ENCODE measurements at regions not wholly inside any gene's neighbourhood (a gene's known extent, or its start where the extent isn't known, plus 50 kb on each side); places are given as distances from the start of the nearest gene placed in this dataset.

- TF ChIP-seq ZSCAN23 (tag by site-specific recombination; IDR thresholded peaks at IDR 0.05) (no peak), ZNF121 (tag by site-specific recombination; IDR thresholded peaks at IDR 0.05) (no peak), SALL2 (tag by site-specific recombination; IDR thresholded peaks at IDR 0.05; ENCODE audit: borderline replicate concordance) (no peak), HOXA7 (CRISPR knock-in tag; IDR thresholded peaks at IDR 0.05; ENCODE audit: borderline replicate concordance) (no peak)
These were observed 147.4 kb upstream of the DMRT1 start (continued) for GRCh38 chr9:694092-694402.

GRCh38 chr9:694403-695154 is 146.9 kb upstream of the DMRT1 start:
- ChIA-PET CTCF (interaction anchor here (0.6 to 1.2 kb wide), 3 partner anchors 11 to 22 kb away, joined by 3 read pairs; no protein-coding TSS in a partner anchor), POLR2A (no interaction called here)

GRCh38 chr9:695252-695651 is 146.2 kb upstream of the DMRT1 start:
- Histone ChIP-seq H3K9me3 (ENCODE audit: control insufficient read depth, insufficient read depth, low read depth, low read length) (no peaks in the 10 kb centered on the region), H3K27ac (ENCODE audit: extremely low read depth, low read depth, low read length) (no peak overlapping the region), H3K4me1 (ENCODE audit: control insufficient read depth, insufficient read depth, low read length) (no peaks in the 10 kb centered on the region), H3K36me3 (ENCODE audit: control insufficient read depth in 2 of 2, insufficient read depth in 1 of 2, low read length in 2 of 2) (no peaks in the 10 kb centered on the region), H3K4me3 (ENCODE audit: low read depth, low read length) (no peak overlapping the region)
- TF ChIP-seq ZNF473 (tag by site-specific recombination; IDR thresholded peaks at IDR 0.05) (no peak), IKZF3 (tag by site-specific recombination; IDR thresholded peaks at IDR 0.05) (no peak), ZSCAN4 (tag by site-specific recombination; IDR thresholded peaks at IDR 0.05) (no peak), GLI2 (tag by site-specific recombination; IDR thresholded peaks at IDR 0.05; ENCODE audit: borderline replicate concordance, low read depth) (no peak), ZNF777 (tag by site-specific recombination; IDR thresholded peaks at IDR 0.05; ENCODE audit: borderline replicate concordance) (no peak), ZBTB17 (tag by site-specific recombination; IDR thresholded peaks at IDR 0.05) (no peak), HOXA7 (CRISPR knock-in tag; IDR thresholded peaks at IDR 0.05; ENCODE audit: borderline replicate concordance) (no peak), ZBTB48 (tag by site-specific recombination; IDR thresholded peaks at IDR 0.05) (no peak), GLI4 (tag by site-specific recombination; IDR thresholded peaks at IDR 0.05) (no peak), ZNF626 (tag by site-specific recombination; IDR thresholded peaks at IDR 0.05) (no peak), ZNF514 (tag by site-specific recombination; IDR thresholded peaks at IDR 0.05) (no peak), ZNF292 (tag by site-specific recombination; IDR thresholded peaks at IDR 0.05; ENCODE audit: borderline replicate concordance, low read depth) (no peak), ZNF837 (tag by site-specific recombination; IDR thresholded peaks at IDR 0.05) (no peak), ZNF214 (tag by site-specific recombination; IDR thresholded peaks at IDR 0.05; ENCODE audit: borderline replicate concordance) (no peak), ZNF335 (tag by site-specific recombination; conservative IDR thresholded peaks at IDR 0.05) (no peak), ZNF571 (tag by site-specific recombination; IDR thresholded peaks at IDR 0.05) (no peak), ZNF354C (tag by site-specific recombination; IDR thresholded peaks at IDR 0.05; ENCODE audit: borderline replicate concordance, low read depth) (no peak)
- POLR2A ChIA-PET, result no interaction called here
- CTCF ChIA-PET, result no interaction called here

More at GRCh38 chr9:694403-695154, 146.9 kb upstream of the DMRT1 start:
- H3K27ac ChIP-seq (ENCODE audit: extremely low read depth, low read depth, low read length), result no peak overlapping the region
- no peaks in the 10 kb centered on the region for H3K36me3 ChIP-seq (ENCODE audit: control insufficient read depth in 2 of 2, insufficient read depth in 1 of 2, low read length in 2 of 2)
- no peaks in the 10 kb centered on the region for H3K9me3 ChIP-seq (ENCODE audit: control insufficient read depth, insufficient read depth, low read depth, low read length)
- TF ChIP-seq ZNF324 (tag by site-specific recombination; IDR thresholded peaks at IDR 0.05), result no peak
- TF ChIP-seq KLF10 (tag by site-specific recombination; IDR thresholded peaks at IDR 0.05), result no peak
- no peak for TF ChIP-seq ZNF585B (tag by site-specific recombination; IDR thresholded peaks at IDR 0.05)
- no peak for TF ChIP-seq ZBTB26 (tag by site-specific recombination; optimal IDR thresholded peaks at IDR 0.05)
- TF ChIP-seq KLF7 (tag by site-specific recombination; IDR thresholded peaks at IDR 0.05; ENCODE audit: borderline replicate concordance), result no peak
- TF ChIP-seq ZNF843 (tag by site-specific recombination; IDR thresholded peaks at IDR 0.05), result no peak
- H3K4me1 ChIP-seq (ENCODE audit: control insufficient read depth, insufficient read depth, low read length), result no peaks in the 10 kb centered on the region
- H3K4me3 ChIP-seq (ENCODE audit: low read depth, low read length), result no peak overlapping the region

All from HEK293 (cell line).